K562 (cell line): ENCODE measurements at regions not wholly inside any gene's neighbourhood (a gene's known extent, or its start where the extent isn't known, plus 50 kb on each side); places are given as distances from the start of the nearest gene placed in this dataset.

ENCODE experiments used
- ATAC-seq: fragments of 200-7000 bp; cut with Tn5 transposase; 3 replicates; pipeline ENCODE4 v1.9.1; 2020; ENCODE audit warnings: moderate library complexity
- BruUV-seq: library from RNA; stranded (reverse); fragments of 400-500 nt; replicated peaks from 2 replicates; lab custom pipeline; 2021; lab: Mats Ljungman, UMichigan
- CTCF ChIA-PET: fragments of 300-600 bp; formaldehyde crosslinking; extraction: SDS; loops from one replicate; lab custom pipeline; 2021; ENCODE audit warnings: low intra/inter-chr PET ratio; lab: Yijun Ruan, JAX
- POLR2A ChIA-PET: fragments of 300-600, 350-650 bp; sonication (Branson Sonifier 250); formaldehyde crosslinking; extraction: SDS; loops from one replicate; lab custom pipeline; 2021; ENCODE audit warnings: antibody characterized with exemption, inconsistent platforms; lab: Yijun Ruan, JAX
- DNase-seq, 4 experiments: peaks; one replicate each; pipeline versions ENCODE4 v3.0.0 to v3.0.0-alpha.2; 2011 to 2018; ENCODE audit warnings: low spot score in 3 of 4, mixed read lengths in 3 of 4; ENCODE audit errors: extremely low read depth in 1 of 4
- FAIRE-seq: peaks from 2 replicates; lab custom pipeline; 2011; peaks lifted over from hg19 to GRCh38; lab: Jason Lieb, UNC
- H2AFZ ChIP-seq: 2 replicates; pipeline ENCODE4 v1.6.0; 2011; ENCODE audit warnings: low read depth, low read length, control low read depth, inconsistent platforms
- H3K27ac ChIP-seq: fragments of 200-600 bp; 3 replicates; pipeline ENCODE4 v1.8.0; 2011; ENCODE audit warnings: low read depth, mild to moderate bottlenecking, control low read depth, inconsistent platforms, low read length, moderate library complexity, mixed read lengths; ENCODE audit errors: extremely low read depth
- H3K27me3 ChIP-seq, 2 experiments: fragments of 300-600 bp in 1 of 2; 2 replicates in 1 of 2; 3 replicates in 1 of 2; pipeline versions ENCODE4 v1.6.0 to v1.8.0; 2011; ENCODE audit warnings: inconsistent platforms in 2 of 2, low read length in 2 of 2, mild to moderate bottlenecking in 1 of 2, mixed read lengths in 1 of 2, moderate library complexity in 1 of 2; ENCODE audit not compliant: control insufficient read depth in 2 of 2, insufficient read depth in 2 of 2
- H3K36me3 ChIP-seq: fragments of 300-600 bp; 3 replicates; pipeline ENCODE4 v1.8.0; 2011; ENCODE audit warnings: mild to moderate bottlenecking, low read length, inconsistent platforms; ENCODE audit not compliant: control insufficient read depth, insufficient read depth
- H3K4me1 ChIP-seq, 2 experiments: fragments of 200-600 bp in 1 of 2; replicated peaks in 1 of 2; 2 replicates in 1 of 2; 3 replicates in 1 of 2; pipeline versions ENCODE4 v1.5.1 to v1.8.0; 2011; ENCODE audit warnings: inconsistent platforms in 2 of 2, low read length in 2 of 2, mild to moderate bottlenecking in 1 of 2, mixed read lengths in 1 of 2, moderate library complexity in 1 of 2; ENCODE audit not compliant: control insufficient read depth in 2 of 2, insufficient read depth in 2 of 2
- H3K4me2 ChIP-seq: 2 replicates; pipeline ENCODE4 v1.6.1; 2011; ENCODE audit warnings: low read length, control low read depth, inconsistent platforms, mixed read lengths; ENCODE audit not compliant: insufficient read depth
- H3K4me3 ChIP-seq: fragments of 200-600 bp; sonication (generic), shearing (Covaris generic); 2 replicates; pipeline ENCODE4 v1.5.1; 2016; ENCODE audit warnings: control low read depth, inconsistent platforms
- H3K79me2 ChIP-seq: fragments of 200-600 bp; 3 replicates; pipeline ENCODE4 v1.8.0; 2011; ENCODE audit warnings: low read length, inconsistent platforms; ENCODE audit not compliant: control insufficient read depth, insufficient read depth
- H3K9ac ChIP-seq, 2 experiments: 2 replicates each; pipeline versions ENCODE4 v1.6.0 to v1.6.1; 2011; ENCODE audit warnings: low read depth in 2 of 2, low read length in 2 of 2, control low read depth in 1 of 2, inconsistent platforms in 1 of 2, mild to moderate bottlenecking in 1 of 2, mixed read lengths in 1 of 2; ENCODE audit not compliant: insufficient read depth in 1 of 2
- H3K9me1 ChIP-seq: one replicate; pipeline ENCODE4 v1.6.0; 2011; ENCODE audit warnings: inconsistent platforms, mild to moderate bottlenecking, low read length, moderate library complexity; ENCODE audit not compliant: control insufficient read depth, insufficient read depth
- H3K9me3 ChIP-seq: replicated peaks from 2 replicates; pipeline ENCODE4 v1.5.1; 2011; ENCODE audit warnings: low read depth, low read length, inconsistent platforms; ENCODE audit not compliant: control insufficient read depth, insufficient read depth
- H4K20me1 ChIP-seq: replicated peaks from 2 replicates; pipeline ENCODE4 v1.6.1; 2011; ENCODE audit warnings: low read length, inconsistent platforms, mixed read lengths; ENCODE audit not compliant: control insufficient read depth, insufficient read depth
- BCL6 ChIP-seq: fragments of 250-450 bp; sonication (Bioruptor Pico); IDR thresholded peaks from 2 replicates; pipeline ENCODE4 v1.4.0; 2020
- ELF2 ChIP-seq: fragments of 250-450 bp; sonication (Bioruptor Pico); IDR thresholded peaks from 2 replicates; pipeline ENCODE4 v1.5.0; 2021; ENCODE audit warnings: mild to moderate bottlenecking
- FIP1L1 ChIP-seq: fragments of 200-400 bp; formaldehyde crosslinking; IDR thresholded peaks from 2 replicates; pipeline ENCODE4 v1.6.1; 2018; ENCODE audit warnings: mild to moderate bottlenecking, low read depth, low read length; ENCODE audit not compliant: poor library complexity, severe bottlenecking
- FOXJ2 ChIP-seq: fragments of 200-800 bp; sonication (Bioruptor generic); IDR thresholded peaks from 2 replicates; pipeline ENCODE4 v1.6.1; 2016; ENCODE audit warnings: missing genetic modification characterization, missing compliant biosample characterization
- NCOR1 ChIP-seq: fragments of 450-650 bp; IDR thresholded peaks from 2 replicates; pipeline ENCODE4 v1.6.1; 2016; ENCODE audit warnings: mild to moderate bottlenecking, moderate library complexity
- NFIC ChIP-seq: fragments of 450-650 bp; IDR thresholded peaks from 2 replicates; pipeline ENCODE4 v1.6.1; 2017; ENCODE audit warnings: mild to moderate bottlenecking, inconsistent platforms
- NR1H2 ChIP-seq: sonication (generic); formaldehyde crosslinking; IDR thresholded peaks from 2 replicates; pipeline ENCODE4 v1.4.0; 2020; ENCODE audit warnings: mild to moderate bottlenecking, missing genetic modification reagents
- NR2F6 ChIP-seq: fragments of 450-650 bp; formaldehyde crosslinking; IDR thresholded peaks from 2 replicates; pipeline ENCODE4 v1.4.0; 2020; ENCODE audit warnings: mild to moderate bottlenecking
- NRF1 ChIP-seq, 2 experiments: fragments of 450-650 bp; IDR thresholded peaks in 1 of 2; conservative IDR thresholded peaks in 1 of 2; 2 replicates each; pipeline ENCODE4 v1.6.1; 2014; ENCODE audit warnings: mild to moderate bottlenecking in 2 of 2
- SIRT6 ChIP-seq: IDR thresholded peaks from one replicate; pipeline ENCODE4 v1.6.1; 2012; ENCODE audit warnings: low read depth, mild to moderate bottlenecking, control low read depth, inconsistent platforms, low read length, moderate library complexity
- SMARCE1 ChIP-seq: fragments of 450-650 bp; IDR thresholded peaks from 2 replicates; pipeline ENCODE4 v1.7.1; 2016; ENCODE audit warnings: mild to moderate bottlenecking
- ZBTB17 ChIP-seq: fragments of 450-650 bp; formaldehyde crosslinking; IDR thresholded peaks from 2 replicates; pipeline ENCODE4 v1.4.0; 2020; ENCODE audit warnings: mild to moderate bottlenecking
- ZFP30 ChIP-seq: fragments of 250-450 bp; sonication (Bioruptor Pico); IDR thresholded peaks from 2 replicates; pipeline ENCODE4 v1.8.0; 2022; ENCODE audit warnings: moderate library complexity, mild to moderate bottlenecking, inconsistent platforms, borderline replicate concordance
- ZNF316 ChIP-seq: fragments of 450-650 bp; IDR thresholded peaks from 2 replicates; pipeline ENCODE4 v1.6.1; 2016
- ZNF717 ChIP-seq: fragments of 250-450 bp; sonication (Bioruptor Pico); IDR thresholded peaks from 2 replicates; pipeline ENCODE4 v1.5.0; 2021
- WGBS: fragments of 100-300 bp; shearing (Covaris generic); methylation state at CpG from one replicate; pipeline ENCODE4 v1.1.6; 2016; ENCODE audit warnings: low coverage, mixed read lengths; ENCODE audit not compliant: insufficient coverage; ENCODE audit errors: missing lambda C conversion rate; 5-methylcytosine and 5-hydroxymethylcytosine counted together
- in situ Hi-C: fragments of 300-500 bp; cut with MboI; formaldehyde crosslinking; loops from 4 replicates; pipeline ENCODE4 v1.15.0; 2018; ENCODE audit warnings: inconsistent platforms, mixed read lengths
- intact Hi-C: fragments of 100-400 bp; cut with micrococcal nuclease; formaldehyde crosslinking; loops from 2 replicates; pipeline ENCODE4 v1.14.2; 2022
- TF ChIP-seq, protein P1 (sequence below): sonication (generic); formaldehyde crosslinking; IDR thresholded peaks from 2 replicates; pipeline ENCODE4 v1.8.1; 2023; ENCODE audit warnings: mild to moderate bottlenecking, missing genetic modification reagents, moderate library complexity
- TF ChIP-seq, protein P2 (sequence below): IDR thresholded peaks from 3 replicates; pipeline ENCODE4 v1.6.1; 2011; ENCODE audit warnings: borderline replicate concordance, mild to moderate bottlenecking, moderate library complexity; ENCODE audit not compliant: insufficient read length; ENCODE audit errors: extremely low read depth
- TF ChIP-seq, protein P3 (sequence below): sonication (generic); formaldehyde crosslinking; IDR thresholded peaks from 2 replicates; pipeline ENCODE4 v1.4.0; 2020; ENCODE audit warnings: mild to moderate bottlenecking, missing genetic modification reagents

DNA sequence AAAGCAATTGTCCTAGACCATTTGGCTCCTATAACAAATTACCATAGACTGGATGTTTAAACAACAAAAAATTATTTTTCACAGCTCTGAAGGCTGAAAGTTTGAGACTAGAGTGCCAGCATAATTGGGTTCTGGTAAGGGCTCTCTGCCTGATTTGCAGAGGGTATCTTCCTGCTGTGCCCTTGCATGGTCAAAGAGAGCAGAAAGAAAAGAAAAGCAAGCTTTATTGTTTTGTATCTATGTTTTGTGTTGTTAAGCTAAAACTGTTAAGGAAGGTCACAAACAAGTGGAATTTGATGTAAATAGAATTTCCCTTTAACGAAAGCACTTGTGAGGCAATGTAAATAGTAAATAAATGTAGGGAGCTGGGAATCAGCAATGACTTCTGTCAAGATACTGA, 1031.0 kb upstream of the ATXN7L3B start (continued):
- TF ChIP-seq, protein P1, sequence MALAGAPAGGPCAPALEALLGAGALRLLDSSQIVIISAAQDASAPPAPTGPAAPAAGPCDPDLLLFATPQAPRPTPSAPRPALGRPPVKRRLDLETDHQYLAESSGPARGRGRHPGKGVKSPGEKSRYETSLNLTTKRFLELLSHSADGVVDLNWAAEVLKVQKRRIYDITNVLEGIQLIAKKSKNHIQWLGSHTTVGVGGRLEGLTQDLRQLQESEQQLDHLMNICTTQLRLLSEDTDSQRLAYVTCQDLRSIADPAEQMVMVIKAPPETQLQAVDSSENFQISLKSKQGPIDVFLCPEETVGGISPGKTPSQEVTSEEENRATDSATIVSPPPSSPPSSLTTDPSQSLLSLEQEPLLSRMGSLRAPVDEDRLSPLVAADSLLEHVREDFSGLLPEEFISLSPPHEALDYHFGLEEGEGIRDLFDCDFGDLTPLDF (CRISPR knock-in tag) = no peak
- no peak for TF ChIP-seq NR2F6
- no peak for TF ChIP-seq NCOR1
- no peak for TF ChIP-seq FOXJ2 (tag)
- TF ChIP-seq BCL6 (CRISPR knock-in tag) = no peak

DNA sequence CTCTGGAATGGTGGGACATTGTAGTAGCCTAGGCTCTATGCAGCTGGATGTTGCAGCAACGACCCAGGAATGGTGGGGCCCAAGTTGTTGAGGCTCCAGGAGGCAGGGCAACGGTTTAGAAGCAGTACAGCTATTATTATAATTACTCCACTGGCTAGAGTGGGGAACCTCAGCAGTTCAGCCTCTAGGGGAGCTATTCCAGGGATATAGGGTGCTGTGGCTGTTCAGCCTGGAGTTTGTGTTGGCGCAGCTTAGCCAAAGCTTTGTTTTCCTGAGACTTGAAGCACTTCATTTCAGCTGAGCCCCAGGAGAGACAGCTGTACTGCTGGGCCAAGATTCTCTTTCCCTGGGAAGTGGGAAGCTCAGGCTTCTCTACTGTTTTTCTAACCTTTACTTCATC, 1023.0 kb upstream of the ATXN7L3B start:
- Histone ChIP-seq H3K4me2 (no peak overlapping the region), H3K9me1 (no peaks in the 10 kb centered on the region), H3K27ac (no peak overlapping the region), H3K4me1 (no peaks in the 10 kb centered on the region), H3K36me3 (no peaks in the 10 kb centered on the region), H3K9me3 (no peaks in the 10 kb centered on the region; the same call in 1 of the 2 replicates), H3K9ac (no peak overlapping the region), H4K20me1 (no peaks in the 10 kb centered on the region), H3K27me3 (no peaks in the 10 kb centered on the region), H3K79me2 (no peaks in the 10 kb centered on the region), H3K4me3 (no peak overlapping the region), H2AFZ (no peak overlapping the region)
- no peak for TF ChIP-seq FIP1L1
- no peak for TF ChIP-seq NR1H2 (CRISPR knock-in tag)
- no peak for TF ChIP-seq ZNF316
- TF ChIP-seq, protein P2, sequence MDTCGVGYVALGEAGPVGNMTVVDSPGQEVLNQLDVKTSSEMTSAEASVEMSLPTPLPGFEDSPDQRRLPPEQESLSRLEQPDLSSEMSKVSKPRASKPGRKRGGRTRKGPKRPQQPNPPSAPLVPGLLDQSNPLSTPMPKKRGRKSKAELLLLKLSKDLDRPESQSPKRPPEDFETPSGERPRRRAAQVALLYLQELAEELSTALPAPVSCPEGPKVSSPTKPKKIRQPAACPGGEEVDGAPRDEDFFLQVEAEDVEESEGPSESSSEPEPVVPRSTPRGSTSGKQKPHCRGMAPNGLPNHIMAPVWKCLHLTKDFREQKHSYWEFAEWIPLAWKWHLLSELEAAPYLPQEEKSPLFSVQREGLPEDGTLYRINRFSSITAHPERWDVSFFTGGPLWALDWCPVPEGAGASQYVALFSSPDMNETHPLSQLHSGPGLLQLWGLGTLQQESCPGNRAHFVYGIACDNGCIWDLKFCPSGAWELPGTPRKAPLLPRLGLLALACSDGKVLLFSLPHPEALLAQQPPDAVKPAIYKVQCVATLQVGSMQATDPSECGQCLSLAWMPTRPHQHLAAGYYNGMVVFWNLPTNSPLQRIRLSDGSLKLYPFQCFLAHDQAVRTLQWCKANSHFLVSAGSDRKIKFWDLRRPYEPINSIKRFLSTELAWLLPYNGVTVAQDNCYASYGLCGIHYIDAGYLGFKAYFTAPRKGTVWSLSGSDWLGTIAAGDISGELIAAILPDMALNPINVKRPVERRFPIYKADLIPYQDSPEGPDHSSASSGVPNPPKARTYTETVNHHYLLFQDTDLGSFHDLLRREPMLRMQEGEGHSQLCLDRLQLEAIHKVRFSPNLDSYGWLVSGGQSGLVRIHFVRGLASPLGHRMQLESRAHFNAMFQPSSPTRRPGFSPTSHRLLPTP = no peak
- TF ChIP-seq NFIC = no peak
- TF ChIP-seq, protein P3, sequence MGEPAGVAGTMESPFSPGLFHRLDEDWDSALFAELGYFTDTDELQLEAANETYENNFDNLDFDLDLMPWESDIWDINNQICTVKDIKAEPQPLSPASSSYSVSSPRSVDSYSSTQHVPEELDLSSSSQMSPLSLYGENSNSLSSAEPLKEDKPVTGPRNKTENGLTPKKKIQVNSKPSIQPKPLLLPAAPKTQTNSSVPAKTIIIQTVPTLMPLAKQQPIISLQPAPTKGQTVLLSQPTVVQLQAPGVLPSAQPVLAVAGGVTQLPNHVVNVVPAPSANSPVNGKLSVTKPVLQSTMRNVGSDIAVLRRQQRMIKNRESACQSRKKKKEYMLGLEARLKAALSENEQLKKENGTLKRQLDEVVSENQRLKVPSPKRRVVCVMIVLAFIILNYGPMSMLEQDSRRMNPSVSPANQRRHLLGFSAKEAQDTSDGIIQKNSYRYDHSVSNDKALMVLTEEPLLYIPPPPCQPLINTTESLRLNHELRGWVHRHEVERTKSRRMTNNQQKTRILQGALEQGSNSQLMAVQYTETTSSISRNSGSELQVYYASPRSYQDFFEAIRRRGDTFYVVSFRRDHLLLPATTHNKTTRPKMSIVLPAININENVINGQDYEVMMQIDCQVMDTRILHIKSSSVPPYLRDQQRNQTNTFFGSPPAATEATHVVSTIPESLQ (CRISPR knock-in tag) = no peak
- no peak for TF ChIP-seq ZBTB17 (CRISPR knock-in tag)
- TF ChIP-seq ELF2 = no peak
- no peak for TF ChIP-seq NRF1 (conservative IDR thresholded peaks at IDR 0.05 in 1 of 2, IDR thresholded peaks at IDR 0.05 in 1 of 2)
- no peak for TF ChIP-seq ZFP30
- TF ChIP-seq ZNF717 (CRISPR knock-in tag) = no peak
- TF ChIP-seq SMARCE1 = no peak
- TF ChIP-seq SIRT6 = no peak
- FAIRE-seq (no peak), DNase-seq (peak in 2 of 4 experiments; percentile 4 to 5), ATAC-seq (no peak)
- intact Hi-C loops (no loop called here), in situ Hi-C loops (no loop called here)
- POLR2A ChIA-PET = no interaction called here
- whole genome bisulfite sequencing = 0% methylated on average over 3 of the region's 3 CpGs
- CTCF ChIA-PET = no interaction called here
- no TSS peak for BruUV-seq
